NT2/D1 (cell line): ENCODE measurements at regions not wholly inside any gene's neighbourhood (a gene's known extent, or its start where the extent isn't known, plus 50 kb on each side); places are given as distances from the start of the nearest gene placed in this dataset.

Experiments
- SUZ12 ChIP-seq: IDR thresholded peaks from 2 replicates; pipeline ENCODE4 v1.6.1; 2011; ENCODE audit not compliant: insufficient read length, insufficient read depth; ENCODE audit errors: extremely low read depth
- YY1 ChIP-seq: IDR thresholded peaks from 2 replicates; pipeline ENCODE4 v1.6.1; 2011; ENCODE audit not compliant: insufficient read length, insufficient read depth
- ZNF274 ChIP-seq: IDR thresholded peaks from 2 replicates; pipeline ENCODE4 v1.6.1; 2011; ENCODE audit warnings: mild to moderate bottlenecking, low read depth, low read length

DNA sequence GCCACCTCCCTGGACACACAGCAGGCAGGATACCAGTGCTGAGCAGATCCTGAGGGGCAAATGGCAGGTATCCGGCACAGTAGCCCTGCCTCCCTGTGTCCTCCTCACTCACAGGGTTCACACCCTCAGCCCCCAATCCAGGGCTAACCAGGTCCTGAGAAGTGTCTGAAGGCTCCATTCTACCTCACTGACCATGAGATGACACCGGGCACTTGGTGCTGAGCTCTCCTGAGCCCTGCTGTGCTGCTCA lies 115.4 kb upstream of the ATP2B2 start:
- TF ChIP-seq YY1, result no peak
- TF ChIP-seq SUZ12, result no peak
- TF ChIP-seq ZNF274, result no peak
